GM18907 (cell line): ENCODE measurements at regions not wholly inside any gene's neighbourhood (a gene's known extent, or its start where the extent isn't known, plus 50 kb on each side); places are given as distances from the start of the nearest gene placed in this dataset.
"Not testable (repeated sequence)": the region's sequence is repeated elsewhere in the genome, so short reads cannot be mapped to it uniquely, and the experiment has no call there.

Experiments used
- ATAC-seq: cut with Tn5 transposase; IDR thresholded peaks from one replicate; pipeline ENCODE4 v1.9.1; 2021; ENCODE audit warnings: mild to moderate bottlenecking, moderate library complexity; ENCODE audit not compliant: unreplicated experiment

DNA sequence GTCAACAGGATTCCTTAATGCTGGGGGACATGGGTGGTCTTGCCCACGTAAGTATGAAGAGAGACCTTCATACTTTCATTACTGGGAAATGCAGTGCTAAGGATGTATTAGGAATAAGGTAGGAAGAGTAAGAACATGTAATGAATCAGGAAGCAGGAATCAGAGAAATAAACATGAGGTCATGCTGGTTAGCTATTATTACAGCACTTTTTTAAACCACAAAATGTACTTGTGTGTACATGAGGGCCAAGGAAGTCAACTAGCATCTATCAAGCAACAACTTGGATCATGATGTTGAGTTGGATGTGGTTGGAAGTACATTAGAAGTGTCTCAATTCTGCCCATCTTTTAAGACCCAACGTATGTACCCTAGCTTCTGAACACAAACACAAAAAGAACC, 63.5 kb upstream of the E2F3 start:
- no peak for ATAC-seq

DNA sequence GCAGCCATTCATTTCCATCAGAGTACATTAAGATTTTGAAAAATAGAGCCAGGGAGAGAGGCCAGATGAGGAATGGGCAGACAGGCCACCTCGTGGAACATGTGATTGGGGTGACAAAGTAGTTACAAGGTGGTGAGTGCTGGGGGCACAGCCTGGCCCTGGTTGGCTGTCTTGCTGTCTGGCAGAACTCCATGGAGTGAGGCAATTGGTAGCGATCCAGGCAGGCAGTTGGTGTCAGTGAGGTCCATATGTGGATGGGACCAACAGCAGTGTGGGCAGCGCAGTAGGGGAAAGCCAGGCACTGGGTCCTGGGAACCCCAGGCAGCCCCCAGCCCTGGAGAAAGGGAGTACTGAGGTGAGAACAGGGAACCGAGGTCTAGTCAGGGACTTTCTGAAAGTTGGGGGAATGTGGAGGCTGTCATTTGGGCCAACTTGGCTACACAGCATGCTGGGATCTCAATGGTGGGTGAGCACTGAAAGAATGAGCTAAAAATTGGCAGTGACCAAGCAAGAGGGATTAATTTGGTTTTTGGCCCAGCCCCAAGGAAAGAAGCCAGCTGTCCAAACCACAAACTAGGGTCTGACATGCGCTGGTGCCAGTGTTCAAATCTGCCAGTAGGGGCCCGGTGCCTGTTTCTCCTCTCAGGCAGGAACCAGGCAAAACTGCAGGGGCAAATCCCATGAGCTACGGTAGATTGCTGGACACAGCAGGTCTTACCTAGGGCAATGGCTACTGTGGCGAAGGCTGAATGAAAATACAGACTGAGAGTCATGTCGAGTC, 61.4 kb upstream of the E2F3 start:
- no peak for ATAC-seq

DNA sequence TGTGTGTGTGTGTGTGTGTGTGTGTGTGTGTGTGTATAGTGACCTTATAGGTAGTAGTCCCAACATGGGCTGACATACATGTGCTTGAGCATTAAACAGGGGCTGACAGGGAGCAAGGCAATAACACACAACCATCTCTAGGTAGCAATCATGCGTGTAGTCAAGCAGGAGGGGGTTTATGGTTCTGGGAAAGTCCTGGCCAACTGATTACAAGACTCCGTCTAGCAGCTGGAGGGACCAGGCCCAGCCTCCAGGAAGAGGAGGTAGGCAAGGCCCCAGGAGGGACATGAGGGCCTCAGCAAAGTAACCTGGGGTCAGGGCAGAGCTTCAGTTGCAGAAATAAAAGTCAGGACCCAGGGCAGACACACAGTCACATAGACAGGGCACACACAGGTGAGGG, 60.6 kb upstream of the E2F3 start:
- ATAC-seq = no peak

DNA sequence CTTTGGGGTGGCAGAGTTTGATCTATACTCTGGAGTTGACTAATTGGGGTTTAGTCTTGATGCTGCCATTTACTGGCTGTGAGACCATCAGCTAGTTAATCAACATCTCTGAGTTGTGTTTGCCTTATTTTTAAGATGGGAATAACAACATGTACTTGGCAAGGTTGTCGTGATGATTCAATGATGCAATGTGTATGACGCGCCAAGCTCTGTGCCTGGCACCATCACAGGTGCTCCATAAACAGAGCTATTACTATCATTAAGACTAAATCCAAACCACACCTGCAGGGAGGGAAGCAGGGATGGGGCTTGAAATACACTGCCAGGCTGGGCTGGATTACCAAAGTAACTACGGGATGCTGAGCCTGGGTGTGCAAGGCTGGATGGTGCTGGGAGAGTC, 60.1 kb upstream of the E2F3 start:
- ATAC-seq = no peak

DNA sequence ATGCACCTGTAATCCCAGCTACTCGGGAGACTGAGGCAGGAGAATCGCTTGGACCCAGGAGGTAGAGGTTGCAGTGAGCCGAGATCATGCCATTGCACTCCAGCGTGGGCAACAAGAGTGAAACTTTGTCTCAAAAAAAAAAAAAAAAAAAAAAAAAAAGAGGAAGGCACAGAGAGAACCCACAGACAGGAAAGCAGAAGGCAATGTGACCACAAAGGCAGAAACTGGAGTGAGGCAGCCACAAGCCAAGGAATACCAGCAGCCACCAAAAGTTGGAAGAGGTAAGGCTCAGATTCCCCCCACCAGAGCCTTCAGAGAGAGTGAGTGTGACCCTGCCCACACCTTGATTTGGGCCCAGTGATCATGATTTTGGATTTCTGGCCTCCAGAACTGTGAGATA, 54.7 kb upstream of the E2F3 start:
- not testable (repeated sequence) for ATAC-seq

DNA sequence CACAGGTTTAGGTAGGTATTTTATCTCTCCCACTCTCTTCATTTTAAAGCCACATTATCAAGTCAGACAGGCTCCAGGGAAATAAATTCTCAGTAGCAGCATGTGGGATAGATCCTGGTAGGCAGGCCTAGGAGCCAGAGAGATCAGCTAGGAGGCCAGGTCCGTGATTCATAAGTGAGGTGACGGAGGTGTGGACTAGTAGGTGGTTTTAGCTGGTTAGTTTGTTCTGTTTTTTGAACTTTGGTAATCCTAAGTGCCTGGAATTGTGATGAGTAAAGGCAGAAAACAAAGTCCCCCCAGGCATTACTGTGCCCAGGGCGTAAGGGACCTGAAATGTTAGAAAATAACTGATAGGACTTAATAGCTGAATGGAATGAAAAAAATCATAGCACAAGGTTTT, 53.6 kb upstream of the E2F3 start:
- ATAC-seq = no peak

DNA sequence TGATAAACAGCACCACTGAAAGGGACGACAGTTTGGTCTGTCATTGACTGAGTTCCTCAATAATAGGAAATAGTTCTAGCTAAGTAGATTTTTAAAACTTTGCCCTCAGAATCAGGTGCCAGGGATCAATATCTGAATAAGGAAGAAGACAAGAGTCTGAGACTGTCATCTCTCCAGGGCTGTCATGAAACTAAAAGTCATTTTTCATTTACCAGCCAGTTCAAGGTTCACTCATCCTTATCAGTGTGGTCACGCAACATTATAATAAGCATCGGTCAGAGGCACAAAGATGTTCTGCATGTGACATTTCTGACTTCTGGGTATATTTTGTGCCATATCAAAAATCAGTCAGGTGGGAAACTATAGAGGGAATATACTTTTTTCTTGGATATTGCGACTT, 52.5 kb upstream of the E2F3 start:
- no peak for ATAC-seq

DNA sequence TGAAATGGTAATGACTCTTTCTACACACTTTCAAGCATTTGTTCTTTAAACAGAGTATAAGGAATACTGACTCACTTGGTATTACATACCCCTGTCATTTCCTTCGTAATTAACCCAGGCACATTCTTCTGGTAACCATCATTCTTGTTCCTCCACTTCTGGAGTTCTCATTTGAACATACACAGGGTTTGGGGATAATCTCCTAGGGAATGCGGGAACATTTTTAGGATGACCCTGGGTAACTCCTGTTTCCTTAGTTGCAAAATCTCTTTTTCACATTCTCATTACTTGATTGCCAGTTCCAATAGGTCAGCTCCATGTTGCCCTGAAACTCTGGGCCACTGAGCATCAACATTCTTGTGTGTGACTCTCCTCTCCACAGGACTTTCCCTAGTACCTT, 51.5 kb upstream of the E2F3 start:
- ATAC-seq = no peak

DNA sequence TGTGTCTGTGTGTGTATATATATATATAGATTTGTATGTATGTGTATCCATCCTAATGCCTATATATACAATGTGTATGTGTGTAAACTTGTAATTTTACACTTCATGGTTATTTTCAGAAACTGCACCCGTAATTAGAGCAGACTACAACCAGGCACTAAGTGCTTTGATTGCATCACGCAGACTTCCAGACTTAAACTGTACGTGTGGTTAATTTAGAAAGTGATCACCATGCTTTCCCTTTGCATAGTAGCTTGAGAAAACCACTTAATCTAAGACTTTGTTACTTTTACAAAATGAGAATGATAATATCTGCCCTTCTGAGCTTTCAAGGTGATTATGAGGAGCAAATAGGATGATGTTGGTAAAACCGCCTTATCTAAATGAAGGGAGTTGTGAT, 50.1 kb upstream of the E2F3 start:
- no peak for ATAC-seq
